DMS 273 treated with DMSO at 0.1 percent for 48 hours (cell line): ENCODE measurements at regions not wholly inside any gene's neighbourhood (a gene's known extent, or its start where the extent isn't known, plus 50 kb on each side); places are given as distances from the start of the nearest gene placed in this dataset.
"Not testable (repeated sequence)": the region's sequence is repeated elsewhere in the genome, so short reads cannot be mapped to it uniquely, and the experiment has no call there.

Experiments used
- DNase-seq: peaks from one replicate; lab custom pipeline; 2025; lab: John Stamatoyannopoulos, UW

DNA sequence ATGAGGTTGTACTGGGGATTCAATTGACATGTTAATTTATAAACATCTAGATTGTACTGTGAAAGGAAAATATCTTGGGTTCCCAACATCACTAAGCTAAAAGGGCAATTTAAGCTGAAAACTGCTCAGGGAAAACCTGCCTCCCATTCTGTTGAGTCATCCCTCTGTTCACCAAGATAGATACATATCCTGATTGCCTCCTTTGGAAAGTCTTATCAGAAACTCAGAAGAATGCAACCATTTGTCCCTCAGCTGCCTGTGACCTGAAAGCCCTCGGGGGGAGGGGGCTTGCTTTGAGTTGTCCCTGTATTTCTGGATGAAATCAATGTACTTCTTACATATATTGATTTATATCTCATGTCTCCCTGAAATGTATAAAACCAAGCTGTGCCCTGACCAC, 187.0 kb upstream of the ETV3 start:
- no peak for DNase-seq

DNA sequence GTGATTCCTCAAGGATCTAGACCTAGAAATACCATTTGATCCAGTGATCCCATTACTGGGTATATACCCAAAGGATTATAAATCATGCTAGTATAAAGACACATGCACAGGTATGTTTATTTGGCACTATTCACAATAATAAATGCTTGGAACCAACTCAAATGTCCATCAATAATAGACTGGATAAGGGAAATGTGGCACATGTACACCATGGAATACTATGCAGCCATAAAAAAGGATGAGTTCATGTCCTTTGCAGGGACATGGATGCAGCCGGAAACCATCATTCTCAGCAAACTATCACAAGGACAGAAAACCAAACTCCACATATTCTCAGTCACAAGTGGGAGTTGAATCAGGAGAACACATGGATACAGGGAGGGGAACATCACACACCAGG, 183.8 kb upstream of the ETV3 start:
- DNase-seq: not testable (repeated sequence)

DNA sequence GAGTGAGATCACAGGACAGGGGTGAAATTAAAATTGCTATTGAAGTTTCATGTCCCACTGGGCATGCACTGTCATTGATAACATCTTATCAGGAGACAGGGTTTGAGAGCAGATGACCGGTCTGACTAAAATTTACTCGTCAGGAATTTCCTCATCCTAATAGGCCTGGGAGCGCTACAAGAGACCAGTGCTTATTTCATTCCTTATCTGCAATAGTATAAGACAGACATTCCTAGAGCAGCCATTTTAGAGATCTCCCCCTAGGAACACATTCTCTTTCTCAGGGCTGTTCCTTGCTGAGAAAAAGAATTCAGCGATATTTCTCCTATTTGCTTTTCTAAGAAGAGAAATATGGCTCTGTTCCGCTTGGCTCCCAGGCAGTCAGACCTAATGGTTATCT, 181.4 kb upstream of the ETV3 start:
- no peak for DNase-seq

DNA sequence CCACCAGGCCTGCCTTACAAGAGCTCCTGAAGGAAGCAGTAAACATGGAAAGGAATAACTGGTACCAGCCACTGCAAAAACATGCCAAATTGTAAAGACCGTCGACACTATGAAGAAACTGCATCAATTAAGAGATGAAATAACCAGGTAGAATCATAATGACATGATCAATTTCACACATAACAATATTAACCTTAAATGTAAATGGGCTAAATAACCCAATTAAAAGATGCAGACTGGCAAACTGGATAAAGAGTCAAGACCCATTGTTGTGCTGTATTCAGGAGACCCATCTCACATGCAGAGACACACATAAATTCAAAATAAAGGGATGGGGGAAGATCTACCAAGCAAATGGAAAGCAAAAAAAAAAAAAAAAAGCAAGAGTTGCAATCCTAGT, 179.0 kb upstream of the ETV3 start:
- not testable (repeated sequence) for DNase-seq

DNA sequence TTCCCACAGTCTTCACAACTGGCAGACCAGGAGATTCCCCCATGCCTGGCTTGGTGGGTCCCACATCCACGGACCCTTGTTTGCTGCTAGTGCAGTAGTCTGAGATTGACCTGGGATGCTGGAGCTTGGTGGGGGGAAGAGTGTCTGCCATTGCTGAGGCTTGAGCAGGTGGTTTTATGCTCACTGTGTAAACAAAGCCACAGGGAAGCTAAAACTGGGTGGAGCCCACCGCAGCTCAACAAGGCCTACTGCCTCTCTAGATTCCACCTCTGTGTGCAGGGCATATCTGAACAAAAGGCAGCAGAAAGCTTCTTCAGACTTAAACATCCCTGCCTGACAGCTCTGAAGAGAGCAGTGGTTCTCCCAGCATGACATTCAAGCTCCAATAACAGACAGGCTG, 177.3 kb upstream of the ETV3 start:
- DNase-seq: no peak

DNA sequence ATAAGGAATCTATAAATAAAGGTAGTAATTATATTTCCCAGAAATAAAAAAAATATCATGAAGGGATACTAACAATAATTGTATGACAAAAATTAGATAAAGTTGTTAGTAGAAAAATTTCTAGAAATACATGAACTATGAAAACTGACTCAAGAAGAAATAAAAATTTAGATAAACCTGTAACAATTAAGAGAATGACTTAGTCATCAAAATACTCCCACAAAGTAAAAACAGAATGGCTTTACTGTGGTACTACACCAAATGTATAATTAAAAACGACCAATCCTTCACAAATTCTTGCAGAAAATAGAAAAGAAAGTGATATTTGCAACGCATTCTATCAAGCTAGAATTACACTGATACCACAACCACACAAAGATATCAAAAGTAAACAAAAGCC, 176.2 kb upstream of the ETV3 start:
- DNase-seq: no peak

DNA sequence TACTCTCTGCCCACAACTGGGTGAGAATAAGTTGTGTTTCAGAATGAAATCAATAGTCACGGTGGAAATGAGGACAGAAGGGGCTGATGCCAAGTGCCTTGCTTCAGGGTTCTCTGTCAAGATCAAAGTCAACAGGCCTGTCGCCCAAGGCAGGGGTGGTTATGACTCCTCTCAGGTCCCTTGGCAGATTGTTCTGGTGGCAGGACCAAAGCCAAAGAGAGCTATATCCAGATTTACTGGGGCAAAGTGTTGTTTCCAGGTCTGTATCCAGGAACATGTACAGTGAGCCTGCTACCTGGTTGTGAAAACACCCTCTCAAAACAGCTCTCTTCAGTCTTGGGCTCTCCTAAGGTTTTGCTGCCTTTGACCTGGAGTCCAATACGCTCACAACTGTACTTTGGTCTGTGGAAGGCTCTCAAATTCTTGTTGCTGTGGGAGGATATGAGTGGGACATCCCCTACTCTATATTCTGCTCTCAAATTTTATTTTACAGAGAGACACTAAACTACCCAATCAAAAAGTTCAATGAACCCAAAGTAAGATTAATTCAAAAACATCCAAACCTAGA, 175.1 kb upstream of the ETV3 start:
- DNase-seq: no peak

DNA sequence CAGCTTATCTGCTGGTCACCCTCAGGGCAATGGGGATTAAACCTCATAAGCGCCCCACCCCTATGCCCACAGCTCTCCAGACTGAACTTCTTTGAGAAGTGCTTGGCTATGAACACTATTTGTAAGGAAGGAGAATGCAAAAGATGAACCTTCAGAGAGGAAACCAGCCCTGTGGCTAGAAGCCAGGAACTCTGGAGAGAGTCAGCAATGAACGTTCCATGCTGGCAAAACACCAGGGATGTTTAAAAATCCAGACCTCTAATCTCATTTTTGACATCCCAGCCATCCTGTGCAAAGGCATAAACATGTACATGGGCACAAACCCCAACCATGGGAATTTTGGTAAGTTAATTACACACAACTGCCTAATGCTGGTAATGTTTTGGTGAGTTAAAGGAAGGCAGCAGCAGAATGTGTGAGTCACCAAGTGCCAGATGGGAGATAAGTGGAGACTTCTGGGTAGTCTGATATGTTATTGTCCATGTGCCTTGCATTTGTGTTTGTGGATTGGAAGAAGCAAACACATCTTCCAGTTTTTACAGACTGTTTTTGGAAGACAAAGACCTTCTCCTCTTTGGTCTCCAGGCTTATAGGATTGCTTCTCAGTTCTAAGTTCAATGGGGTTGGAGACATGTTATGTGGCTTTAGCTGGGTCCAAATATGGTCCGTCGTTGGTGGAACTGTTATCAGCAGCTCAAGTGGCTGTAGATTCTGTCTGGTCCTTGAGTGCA, 174.1 kb upstream of the ETV3 start:
- no peak for DNase-seq

DNA sequence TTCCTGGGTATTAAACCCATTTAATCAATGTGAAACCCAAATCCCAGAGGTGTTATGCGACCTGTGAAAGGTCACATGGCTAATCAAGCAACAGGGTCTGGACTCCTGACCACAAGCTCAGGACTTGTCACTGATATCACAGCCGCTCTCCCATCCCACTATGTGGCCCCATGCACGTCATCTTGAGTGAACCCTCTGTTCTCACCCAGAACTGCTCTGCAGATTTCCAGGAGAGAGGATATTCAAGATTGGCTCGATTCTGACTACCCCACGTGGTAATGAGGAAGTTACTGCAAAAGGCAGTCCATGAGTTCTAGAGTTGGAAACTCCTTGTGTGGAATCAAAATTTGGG, 173.5 kb upstream of the ETV3 start:
- no peak for DNase-seq

DNA sequence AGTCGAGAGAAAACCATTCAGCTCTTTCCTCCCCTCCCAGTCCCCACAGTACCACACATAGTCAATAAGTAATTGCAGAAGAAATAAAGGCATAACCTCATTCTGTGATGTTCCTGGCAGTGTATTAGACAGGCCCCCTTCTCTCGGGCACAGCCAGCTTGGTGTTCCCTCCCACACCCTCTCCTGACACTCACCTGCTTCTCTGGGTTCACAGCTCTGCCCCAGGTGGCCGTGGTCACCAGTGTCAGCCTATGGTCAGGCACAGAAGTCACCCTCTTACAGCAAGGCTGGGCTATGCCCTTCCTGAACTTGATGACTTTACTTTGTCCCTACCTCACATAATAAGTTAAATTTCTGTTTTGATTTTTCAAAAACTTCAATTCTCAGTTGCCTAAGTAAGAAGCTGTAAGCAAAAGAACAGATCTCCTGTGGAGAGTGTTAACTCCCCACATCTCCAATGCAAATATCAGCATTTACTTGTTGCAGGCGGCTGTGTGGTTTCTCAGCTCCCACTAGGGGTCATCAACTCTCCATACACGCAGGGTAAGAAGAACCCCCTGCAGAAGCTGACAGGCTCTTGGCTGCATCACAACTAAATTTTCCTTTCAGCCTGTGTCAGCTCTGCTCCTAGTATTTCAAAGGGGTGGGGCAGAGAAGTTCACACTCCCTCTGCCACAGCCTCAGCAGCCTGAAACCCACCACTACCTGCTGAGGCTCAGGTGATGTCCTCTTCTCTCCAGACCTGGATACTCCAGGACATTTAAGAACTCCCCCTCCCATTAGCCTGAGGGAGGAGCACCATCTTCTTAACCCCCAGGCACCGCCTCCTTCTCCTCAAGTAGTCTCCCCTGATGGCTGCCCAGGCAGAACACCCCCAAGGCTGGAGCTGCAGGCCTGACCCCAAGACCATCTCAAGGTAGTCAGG, 172.9 kb upstream of the ETV3 start:
- DNase-seq: not testable (repeated sequence)

DNA sequence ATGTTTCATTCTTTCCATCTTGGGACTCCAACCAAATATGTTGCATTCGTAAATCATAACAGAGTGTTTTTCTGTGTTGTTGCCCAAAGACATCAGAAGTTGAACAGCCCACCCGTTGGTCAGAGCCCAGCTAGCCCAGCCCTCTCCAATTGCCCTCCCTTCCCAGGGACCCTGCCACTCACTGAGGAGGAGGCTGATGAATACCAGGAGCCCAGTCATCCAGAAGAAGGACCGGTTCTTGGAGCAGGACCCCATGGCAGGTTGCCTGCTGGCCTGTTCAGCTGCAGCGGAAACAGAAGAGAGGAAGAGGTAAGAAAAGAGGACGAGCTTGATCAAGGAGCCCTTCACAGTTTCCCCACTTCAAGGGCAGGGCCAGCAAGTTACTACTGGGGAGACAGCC, 172.2 kb upstream of the ETV3 start:
- DNase-seq: no peak

DNA sequence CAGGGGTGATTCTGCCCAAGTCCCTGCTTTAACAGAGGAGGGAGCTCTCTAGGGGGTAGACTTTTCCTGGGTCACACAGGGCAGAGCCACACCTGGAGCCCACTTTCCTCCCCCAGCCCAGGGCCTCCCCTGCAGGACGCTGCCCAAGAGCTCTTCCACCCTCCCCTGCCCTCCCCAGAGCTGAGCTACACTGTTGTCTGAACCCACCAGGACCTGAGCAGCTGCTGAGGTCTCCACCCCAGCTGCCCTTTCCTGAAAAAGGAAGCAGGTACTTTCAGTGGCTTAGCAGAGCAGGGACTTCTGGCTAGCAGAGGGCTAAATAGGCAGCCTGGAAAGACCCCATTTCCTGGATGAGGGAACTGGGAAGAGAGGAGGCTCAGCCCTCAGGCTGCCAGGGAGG, 169.3 kb upstream of the ETV3 start:
- DNase-seq: no peak

DNA sequence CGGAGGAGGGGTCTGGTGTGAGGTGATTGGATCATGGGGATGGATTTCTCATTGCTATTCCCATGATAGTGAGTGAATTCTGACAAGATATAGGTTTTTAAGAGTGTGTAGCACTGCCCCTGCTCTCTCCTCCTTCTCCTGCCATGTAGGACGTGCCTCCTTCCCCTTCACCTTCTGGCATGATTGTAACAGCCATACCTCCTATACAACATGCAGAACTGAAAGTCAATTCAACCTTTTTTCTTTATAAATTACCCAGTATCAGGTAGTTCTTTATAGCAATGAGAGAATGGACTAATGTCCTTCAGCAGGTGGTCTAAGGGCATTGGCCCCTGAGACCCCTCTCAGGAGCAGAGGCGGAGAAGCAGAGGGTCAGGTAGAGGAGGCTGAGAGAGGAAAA, 168.7 kb upstream of the ETV3 start:
- DNase-seq: no peak

DNA sequence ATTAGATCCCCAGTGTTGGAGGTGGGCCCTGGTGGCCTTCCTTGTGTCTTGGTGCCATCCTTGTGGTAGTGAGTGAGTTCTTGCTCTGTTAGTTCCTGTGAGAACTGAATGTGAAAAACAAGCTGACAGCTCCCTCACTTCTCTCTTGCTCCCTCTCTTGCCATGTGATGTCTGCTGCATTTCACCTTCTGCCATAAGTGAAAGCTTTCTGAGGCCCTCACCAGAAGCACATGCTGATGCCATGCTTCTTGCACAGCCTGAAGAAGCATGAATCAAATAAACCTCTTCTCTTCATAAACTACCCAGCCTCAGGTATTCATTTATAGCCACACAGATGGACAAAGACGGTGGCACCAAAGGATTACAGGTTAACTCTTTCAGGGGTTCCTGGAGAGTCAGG, 166.1 kb upstream of the ETV3 start:
- DNase-seq: no peak

DNA sequence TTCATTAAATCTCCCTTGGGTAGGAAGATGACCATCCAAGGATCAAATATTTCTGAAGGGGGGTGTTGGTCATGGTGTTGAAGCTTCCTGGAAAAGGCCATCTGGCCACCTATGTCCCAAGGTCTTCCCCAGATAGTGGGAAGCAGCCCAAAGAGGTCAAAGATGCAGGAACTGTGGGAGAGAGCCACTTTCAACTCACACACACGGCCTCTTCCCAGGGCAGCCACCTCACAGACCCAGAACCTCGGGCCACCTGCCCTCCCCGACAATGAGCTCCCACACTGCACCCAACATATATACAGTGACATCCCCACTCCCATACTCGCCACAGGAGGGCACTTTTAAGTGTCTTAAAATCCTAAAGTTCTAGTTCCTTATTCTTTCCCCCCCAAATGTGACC, 164.5 kb upstream of the ETV3 start:
- DNase-seq: no peak

DNA sequence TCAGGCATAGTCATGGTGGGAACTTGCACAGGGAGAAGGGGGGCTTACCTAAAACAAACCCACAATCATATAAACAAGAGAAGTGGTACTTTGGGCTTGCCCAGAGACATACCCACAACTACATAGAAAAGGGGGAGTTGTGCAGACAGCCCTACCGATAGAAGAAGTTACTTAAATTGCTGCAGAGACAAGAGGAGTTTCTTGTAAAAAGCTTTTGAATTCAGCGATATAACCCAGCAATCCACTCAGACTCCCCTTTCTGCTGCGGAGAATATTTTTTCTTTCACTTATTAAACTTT, 164.0 kb upstream of the ETV3 start:
- DNase-seq: no peak

DNA sequence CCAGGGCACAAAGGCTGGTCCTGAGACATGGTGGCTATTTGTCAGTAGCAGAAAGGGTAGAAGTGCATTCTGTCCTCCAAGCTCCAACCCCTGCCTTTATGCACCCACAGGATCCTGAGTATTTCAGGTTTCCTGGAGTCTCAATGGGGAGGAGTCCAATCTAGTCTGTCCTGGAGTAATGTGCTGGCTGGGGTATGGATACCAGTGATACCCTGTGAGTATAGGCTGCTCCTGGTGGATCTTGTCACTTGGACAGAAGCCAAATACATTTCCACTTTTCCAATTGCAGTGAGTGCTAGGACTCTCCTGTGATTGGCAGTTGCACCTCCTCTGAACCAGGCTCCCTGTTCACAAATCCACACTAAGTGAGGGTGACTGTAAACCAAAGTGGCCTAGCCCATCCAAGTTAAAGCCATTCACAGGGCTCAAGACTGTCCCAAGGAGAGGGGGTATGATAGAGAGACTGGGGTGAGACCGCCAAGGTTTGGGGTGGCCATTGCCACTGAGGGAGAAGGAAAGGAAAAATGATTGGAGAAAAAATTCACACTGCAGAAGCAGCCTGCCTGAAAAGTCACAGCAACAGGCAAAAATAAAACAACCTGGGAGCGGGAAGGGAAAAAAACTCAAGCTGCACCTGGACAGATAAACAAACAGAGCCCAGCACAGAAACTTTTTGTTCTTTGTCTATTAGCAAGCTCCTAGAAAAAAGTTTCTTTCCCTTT, 163.4 kb upstream of the ETV3 start:
- DNase-seq: no peak

DNA sequence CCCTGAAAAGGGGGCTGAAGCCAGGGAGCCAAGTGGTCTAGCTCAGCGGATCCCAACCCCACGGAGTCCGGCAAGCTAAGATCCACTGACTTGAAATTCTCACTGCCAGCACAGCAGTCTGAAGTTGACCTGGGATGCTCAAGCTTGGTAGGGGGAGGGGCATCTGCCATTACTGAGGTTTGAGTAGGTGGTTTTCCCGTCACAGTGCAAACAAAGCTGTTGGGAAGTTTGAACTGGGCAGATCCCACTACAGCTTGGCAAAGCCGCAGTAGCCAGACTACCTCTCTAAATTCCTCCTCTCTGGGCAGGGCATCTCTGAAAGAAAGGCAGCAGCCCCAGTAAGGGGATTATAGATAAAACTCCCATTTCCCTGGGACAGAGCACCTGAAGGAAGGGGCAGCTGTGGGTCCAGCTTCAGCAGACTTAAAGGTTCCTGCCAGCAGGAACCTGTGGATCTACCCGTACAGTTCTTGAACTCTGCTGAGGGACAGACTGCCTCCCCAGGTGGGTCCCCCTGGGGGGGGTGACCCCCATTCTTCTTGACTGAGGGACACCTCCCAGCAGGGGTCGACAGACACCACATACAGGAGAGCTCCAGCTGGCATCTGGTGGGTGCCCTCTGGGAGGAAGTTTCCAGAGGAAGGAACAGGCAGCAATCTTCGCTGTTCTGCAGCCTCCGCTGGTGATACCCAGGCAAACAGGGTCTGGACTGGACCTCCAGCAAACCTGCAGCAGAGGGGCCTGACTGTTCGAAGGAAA, 156.4 kb upstream of the ETV3 start:
- DNase-seq: not testable (repeated sequence)

DNA sequence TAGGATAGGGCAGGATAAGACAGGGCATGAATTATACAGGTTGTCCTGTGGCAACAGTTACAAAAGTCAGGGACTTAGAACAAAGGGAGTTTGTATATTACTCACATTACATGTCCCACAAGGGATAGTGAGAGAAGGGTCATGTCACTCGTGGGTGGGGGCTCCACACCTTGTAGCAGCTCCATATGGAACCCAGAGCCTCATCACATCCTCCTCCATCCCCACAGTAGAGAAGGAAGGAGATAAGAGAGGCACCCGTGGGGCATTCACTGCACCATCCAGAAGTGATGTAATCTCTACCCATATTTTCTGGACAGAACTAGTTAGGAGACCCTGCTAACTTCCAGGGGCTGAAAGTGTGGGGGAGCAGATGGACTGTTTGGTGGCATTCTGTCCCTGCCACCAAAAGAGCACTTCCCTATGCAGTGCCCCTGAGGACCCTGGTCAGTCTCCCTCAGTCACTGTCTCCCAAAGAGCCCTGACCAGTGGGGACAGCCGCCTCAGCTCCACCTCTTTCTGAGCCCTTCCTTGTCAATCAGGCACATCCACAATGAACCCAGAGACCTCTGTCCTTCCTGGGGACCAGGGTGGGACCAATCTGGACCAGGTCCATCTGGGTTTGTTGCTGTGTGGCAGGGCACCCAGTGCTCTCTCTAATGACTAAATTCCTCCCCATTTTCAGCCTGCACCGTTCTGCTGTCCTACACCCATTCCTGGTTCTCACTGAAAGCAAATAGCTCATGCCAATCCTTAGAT, 154.8 kb upstream of the ETV3 start:
- no peak for DNase-seq

DNA sequence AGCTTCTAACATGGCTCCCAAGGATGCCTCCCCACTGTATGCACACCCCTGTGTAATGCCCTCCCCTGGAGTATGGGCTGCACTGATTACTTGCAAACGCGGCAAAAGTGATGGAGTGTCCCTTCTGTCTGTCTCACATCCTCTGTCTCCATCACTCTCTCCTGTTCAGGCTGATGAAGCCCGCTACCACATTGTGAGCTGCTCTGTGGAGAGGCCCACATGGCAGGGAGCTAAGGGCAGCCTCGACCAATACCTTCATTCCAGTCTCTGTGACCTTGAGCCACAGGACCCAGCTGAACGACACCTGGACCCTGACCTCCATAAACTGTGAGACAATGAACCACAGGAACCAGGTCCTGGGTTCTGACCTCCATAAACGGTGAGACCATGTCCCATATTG, 154.1 kb upstream of the ETV3 start:
- no peak for DNase-seq

DNA sequence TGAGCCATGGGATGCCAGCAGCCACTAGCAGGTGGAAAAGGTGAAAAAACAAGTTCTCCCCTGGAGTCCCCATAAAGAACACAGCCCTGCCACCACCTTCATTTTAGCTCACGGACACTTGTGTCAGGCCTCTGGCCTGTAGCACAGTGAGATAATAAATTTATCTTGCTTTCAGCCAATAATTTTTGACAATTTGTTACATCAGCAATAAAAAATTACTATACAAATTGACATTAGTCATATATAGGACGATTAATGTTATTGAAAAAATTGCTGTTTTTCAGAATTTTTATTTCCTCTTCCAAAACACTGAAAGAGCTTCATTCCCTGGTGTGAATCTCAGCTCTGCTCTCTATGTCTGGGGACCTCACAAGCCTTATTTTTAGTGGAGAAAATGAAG, 152.9 kb upstream of the ETV3 start:
- DNase-seq: no peak
